ENCODE measurements at regions not wholly inside any gene's neighbourhood (a gene's known extent, or its start where the extent isn't known, plus 50 kb on each side); places are given as distances from the start of the nearest gene placed in this dataset.
"Not testable (repeated sequence)": the region's sequence is repeated elsewhere in the genome, so short reads cannot be mapped to it uniquely, and the experiment has no call there.

GRCh38 chr5:106658150-106658549 is 1012.6 kb downstream of the EFNA5 start:
- DNase-seq: no peak

- DNase-seq: no peak
These were observed 1013.9 kb downstream of the EFNA5 start for GRCh38 chr5:106656821-106657220.

GRCh38 chr5:106649031-106649430 is 1021.7 kb downstream of the EFNA5 start:
- no peak for DNase-seq

- no peak for DNase-seq
These were observed 1022.3 kb downstream of the EFNA5 start for GRCh38 chr5:106648401-106648800.

- DNase-seq: no peak
These were observed 1024.6 kb downstream of the EFNA5 start for GRCh38 chr5:106646106-106646505.

GRCh38 chr5:106640511-106640910 is 1030.2 kb downstream of the EFNA5 start:
- DNase-seq: no peak

GRCh38 chr5:106639488-106639887 is 1031.2 kb downstream of the EFNA5 start:
- no peak for DNase-seq

GRCh38 chr5:106637275-106637674 is 1033.5 kb downstream of the EFNA5 start:
- no peak for DNase-seq

GRCh38 chr5:106634375-106634774 is 1036.4 kb downstream of the EFNA5 start:
- DNase-seq: no peak

- no peak for DNase-seq
These were observed 1036.9 kb downstream of the EFNA5 start for GRCh38 chr5:106633825-106634224.

- DNase-seq: not testable (repeated sequence)
These were observed 1042.3 kb downstream of the EFNA5 start for GRCh38 chr5:106628456-106628855.

GRCh38 chr5:106610041-106610440 is 1060.7 kb downstream of the EFNA5 start:
- no peak for DNase-seq

GRCh38 chr5:106601620-106602019 is 1069.1 kb downstream of the EFNA5 start:
- no peak for DNase-seq

- no peak for DNase-seq
These were observed 1069.9 kb downstream of the EFNA5 start for GRCh38 chr5:106600803-106601202.

- no peak for DNase-seq
These were observed 1074.9 kb downstream of the EFNA5 start for GRCh38 chr5:106595864-106596263.

GRCh38 chr5:106584268-106584667 is 1086.5 kb downstream of the EFNA5 start:
- no peak for DNase-seq

- DNase-seq: no peak
These were observed 1092.0 kb downstream of the EFNA5 start for GRCh38 chr5:106578736-106579135.

GRCh38 chr5:106574820-106575219 is 1095.9 kb downstream of the EFNA5 start:
- no peak for DNase-seq

GRCh38 chr5:106566031-106566430 is 1104.7 kb downstream of the EFNA5 start:
- no peak for DNase-seq

GRCh38 chr5:106545325-106545724 is 1125.4 kb downstream of the EFNA5 start:
- DNase-seq: no peak

- DNase-seq: no peak
These were observed 1127.4 kb downstream of the EFNA5 start for GRCh38 chr5:106543330-106543729.

GRCh38 chr5:106530150-106530549 is 1140.6 kb downstream of the EFNA5 start:
- DNase-seq: no peak

- DNase-seq: no peak
These were observed 1145.3 kb downstream of the EFNA5 start for GRCh38 chr5:106525438-106525837.

GRCh38 chr5:106523852-106524251 is 1146.9 kb downstream of the EFNA5 start:
- DNase-seq: no peak

- DNase-seq: no peak
These were observed 1148.4 kb downstream of the EFNA5 start for GRCh38 chr5:106522296-106522695.

GRCh38 chr5:106521701-106522100 is 1149.0 kb downstream of the EFNA5 start:
- DNase-seq: no peak
